T-helper 9 cell (primary cell): ENCODE measurements at regions not wholly inside any gene's neighbourhood (a gene's known extent, or its start where the extent isn't known, plus 50 kb on each side); places are given as distances from the start of the nearest gene placed in this dataset.

ENCODE experiments used
- DNase-seq: peaks from one replicate; pipeline ENCODE4 v3.0.0-alpha.2; 2020

- DNase-seq = no peak
These were observed 523.1 kb upstream of the ID2 start for GRCh38 chr2:8158711-8159110.

DNA sequence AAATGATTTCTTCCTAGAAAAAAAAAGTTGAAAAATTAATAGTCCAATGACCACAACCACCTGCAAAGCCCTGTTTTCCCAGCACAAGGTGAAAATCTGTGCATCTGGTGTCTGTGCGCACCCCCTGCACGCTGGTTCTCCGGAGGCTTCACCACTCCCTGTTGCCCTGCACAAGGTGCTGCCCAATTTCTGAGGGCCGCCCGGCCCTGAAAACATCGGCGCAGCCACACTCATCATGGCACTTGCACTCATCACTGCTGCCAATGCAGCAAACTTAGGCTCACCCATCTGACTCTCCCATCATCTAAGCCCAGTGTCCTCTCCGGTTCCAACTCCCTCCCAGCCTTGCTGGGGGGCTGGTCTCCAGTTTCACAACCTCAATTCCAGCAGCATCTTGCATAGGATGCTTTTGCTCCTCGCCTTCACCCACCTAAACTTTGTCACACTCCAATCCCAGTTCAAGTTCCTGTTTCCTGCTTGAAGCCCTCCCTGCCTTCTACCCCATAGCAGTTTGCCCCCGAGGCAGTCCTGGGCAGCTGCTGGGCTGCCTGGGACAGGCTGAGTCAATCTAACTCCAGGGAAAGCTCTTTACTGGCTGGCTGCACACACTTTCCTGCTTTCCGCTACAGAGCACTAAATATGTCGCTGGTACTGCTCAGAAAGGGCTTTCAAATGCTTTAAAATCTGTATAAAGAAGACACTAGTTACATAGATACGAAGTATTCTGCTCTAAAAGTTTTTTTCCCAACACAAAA, 522.5 kb upstream of the ID2 start:
- no peak for DNase-seq

GRCh38 chr2:8159966-8160603, 521.8 kb upstream of the ID2 start:
- no peak for DNase-seq

DNA sequence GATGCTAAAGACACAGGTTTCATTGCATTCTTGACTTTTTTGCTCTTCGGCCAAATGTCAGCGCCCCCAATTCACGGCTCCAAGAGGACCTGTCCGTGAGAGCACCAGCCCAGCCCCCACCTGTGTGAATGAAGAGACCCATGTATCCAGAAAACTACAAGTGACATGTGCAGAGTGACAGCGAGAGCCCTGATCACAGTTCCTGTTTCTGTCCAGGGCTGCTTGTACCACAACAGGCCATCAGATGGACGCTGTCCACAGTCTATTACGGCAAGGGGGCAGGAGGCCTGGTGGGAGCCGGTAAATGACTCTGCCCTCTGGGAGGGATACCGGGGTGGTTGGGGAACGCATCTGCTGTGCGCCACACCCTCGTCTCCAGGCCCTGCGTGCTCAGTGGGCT, 520.9 kb upstream of the ID2 start:
- no peak for DNase-seq

GRCh38 chr2:8162552-8162951, 519.3 kb upstream of the ID2 start:
- DNase-seq = no peak

GRCh38 chr2:8165550-8165949, 516.3 kb upstream of the ID2 start:
- no peak for DNase-seq

DNA sequence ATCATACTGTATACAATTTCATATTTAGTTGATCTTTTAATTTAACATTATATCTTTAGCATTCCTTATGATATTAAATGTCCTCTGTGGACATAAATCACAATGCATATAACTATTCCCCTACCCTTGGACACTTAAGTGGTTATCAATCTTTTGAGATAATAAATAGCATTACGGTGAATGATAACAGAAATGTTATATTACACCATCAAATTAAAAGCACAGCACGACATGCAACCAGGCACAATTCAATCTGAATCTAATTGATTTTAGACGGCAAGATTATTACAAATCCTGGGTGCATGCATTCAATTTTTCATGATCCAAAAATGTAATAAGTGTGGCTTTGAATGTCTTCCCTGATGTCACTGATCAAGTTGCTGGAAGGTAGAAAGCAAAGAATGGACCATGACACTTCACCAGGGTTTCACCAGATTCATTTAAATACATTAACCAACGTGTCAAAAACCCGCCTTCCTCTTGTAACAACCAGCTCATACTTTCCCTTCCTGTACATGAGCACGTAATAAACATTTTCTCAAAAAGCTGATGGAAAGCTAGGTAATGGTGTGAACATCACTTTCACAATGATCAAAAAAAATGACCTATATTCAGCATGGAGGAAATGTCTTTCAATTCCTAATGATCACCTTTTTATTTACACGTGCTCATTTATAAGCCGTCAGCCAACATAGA, 513.7 kb upstream of the ID2 start:
- no peak for DNase-seq

- DNase-seq = no peak
These were observed 512.9 kb upstream of the ID2 start for GRCh38 chr2:8168876-8169424.

- no peak for DNase-seq
These were observed 512.4 kb upstream of the ID2 start for GRCh38 chr2:8169443-8169842.

- no peak for DNase-seq
These were observed 511.1 kb upstream of the ID2 start for GRCh38 chr2:8170552-8171327.

DNA sequence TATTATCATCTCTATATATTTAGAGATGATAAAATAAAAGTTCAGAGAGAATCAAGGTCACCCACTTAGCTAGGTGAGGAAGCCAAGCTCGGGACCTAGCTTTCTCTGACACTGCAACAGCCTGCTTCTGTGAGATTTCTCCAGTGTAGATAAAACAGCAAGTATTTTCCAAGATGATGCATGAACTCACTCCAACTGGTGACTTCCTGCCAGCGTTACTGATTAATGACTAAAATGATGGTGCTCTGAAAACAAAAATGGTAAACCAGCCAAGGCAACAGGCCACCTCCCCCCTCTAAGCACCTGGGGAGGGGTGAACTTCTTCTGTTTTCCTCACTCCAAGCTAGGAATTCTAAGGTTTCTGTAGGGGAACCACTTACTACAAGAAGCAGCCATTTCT, 510.2 kb upstream of the ID2 start:
- no peak for DNase-seq

- DNase-seq = no peak
These were observed 509.2 kb upstream of the ID2 start for GRCh38 chr2:8172661-8173060.

DNA sequence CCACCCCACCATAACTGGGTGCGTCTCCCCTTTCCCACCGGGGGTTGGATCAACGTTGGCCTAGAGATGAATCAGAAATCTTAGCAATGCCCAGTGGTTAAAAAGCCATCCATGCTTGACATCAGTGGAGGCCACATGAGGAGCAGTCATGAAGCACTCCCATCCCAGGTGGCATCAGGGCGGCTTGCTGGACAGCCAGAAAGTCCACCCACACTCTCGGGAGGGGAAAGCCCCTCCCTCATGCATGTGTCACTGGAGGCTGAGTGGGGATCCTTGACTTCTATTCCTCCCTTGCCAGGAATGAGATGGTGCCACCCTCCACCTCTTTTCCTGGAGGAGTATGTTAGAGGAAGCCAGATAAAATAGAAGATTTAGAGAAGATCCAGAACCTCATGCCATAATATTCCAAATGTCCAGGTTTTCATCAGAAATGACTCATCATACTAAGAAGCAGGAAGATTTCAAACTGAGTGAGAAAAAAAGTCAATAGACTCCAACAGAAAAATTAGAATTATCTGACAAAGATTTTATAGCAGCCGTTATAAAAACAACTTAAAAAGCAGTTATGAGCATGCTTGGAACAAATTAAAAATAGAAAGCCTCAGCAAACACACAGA, 507.1 kb upstream of the ID2 start:
- no peak for DNase-seq

DNA sequence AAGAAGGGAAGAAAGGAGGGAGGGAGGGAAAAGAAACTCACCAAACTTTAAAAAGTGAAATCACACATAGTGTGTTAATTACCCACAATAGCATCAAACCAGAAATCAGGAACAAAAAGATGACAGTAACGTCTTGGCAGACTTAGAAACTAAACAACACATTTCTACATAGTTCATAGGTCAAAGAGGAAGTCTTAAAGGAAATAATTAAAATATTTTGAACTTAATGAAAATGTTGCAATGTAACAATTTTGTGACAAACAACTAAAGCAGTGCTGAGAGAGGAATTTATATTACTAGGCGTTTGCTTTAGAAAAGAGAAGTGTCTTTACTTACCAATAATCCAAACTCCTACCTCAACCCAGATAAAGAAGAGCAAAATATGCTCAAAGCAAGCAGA, 505.0 kb upstream of the ID2 start:
- DNase-seq = no peak

DNA sequence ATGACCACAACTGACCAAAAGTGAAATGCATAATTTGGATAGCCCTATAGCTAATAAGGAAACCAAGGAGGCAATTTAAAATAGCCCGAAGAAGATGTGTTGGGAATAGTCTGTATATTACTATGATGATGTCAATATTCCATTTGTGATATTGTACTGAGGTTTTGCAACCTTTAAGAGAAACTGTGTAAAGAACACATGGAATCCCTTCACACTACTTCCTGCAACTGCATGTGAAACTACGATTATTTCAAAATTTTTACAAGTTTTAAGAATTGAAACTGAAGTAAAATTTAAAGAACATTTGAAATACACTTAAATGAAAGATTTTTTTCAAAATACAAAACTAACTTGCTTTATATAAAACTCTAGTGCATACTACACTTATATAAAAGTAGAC, 504.3 kb upstream of the ID2 start:
- no peak for DNase-seq

DNA sequence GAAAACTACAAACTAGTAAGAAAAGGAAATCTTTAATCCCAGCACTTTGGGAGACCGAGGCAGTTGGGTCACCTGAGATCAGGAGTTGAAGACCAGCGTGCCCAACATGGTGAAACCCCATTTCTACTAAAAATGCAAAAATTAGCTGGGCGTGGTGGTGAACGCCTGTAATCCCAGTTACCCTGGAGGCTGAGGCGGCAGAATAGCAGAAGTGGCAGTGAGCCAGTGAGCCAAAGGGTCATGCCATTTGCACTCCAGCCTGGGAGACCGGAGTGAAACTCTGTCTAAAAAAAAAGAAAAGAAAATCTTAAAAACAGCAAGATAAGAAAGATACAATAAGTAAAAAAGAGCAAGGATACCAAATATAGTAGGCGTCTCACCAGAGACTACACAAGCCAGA, 502.9 kb upstream of the ID2 start:
- no peak for DNase-seq

DNA sequence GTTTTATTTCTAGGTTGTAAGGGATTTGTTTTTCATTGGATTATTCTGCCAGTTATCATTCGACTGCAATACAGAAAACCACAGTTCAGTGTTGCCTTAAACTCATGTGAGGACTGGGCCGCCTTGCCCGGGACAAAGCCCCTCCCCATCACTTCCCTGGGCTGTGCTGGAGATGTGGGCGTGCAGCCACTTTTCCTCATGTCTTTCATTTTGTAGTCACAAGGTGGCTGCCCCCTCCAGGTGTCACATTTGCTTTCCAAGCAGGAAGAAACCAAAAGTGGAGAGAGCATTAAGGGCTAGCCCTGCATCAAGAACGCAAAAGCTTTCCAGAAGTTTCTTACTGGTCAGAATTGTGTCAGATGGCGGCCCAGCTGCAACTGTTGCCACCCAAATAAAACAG, 492.5 kb upstream of the ID2 start:
- no peak for DNase-seq

GRCh38 chr2:8190279-8190678, 491.6 kb upstream of the ID2 start:
- no peak for DNase-seq

GRCh38 chr2:8191427-8191826, 490.4 kb upstream of the ID2 start:
- DNase-seq = no peak

- no peak for DNase-seq
These were observed 488.7 kb upstream of the ID2 start for GRCh38 chr2:8193146-8193545.

DNA sequence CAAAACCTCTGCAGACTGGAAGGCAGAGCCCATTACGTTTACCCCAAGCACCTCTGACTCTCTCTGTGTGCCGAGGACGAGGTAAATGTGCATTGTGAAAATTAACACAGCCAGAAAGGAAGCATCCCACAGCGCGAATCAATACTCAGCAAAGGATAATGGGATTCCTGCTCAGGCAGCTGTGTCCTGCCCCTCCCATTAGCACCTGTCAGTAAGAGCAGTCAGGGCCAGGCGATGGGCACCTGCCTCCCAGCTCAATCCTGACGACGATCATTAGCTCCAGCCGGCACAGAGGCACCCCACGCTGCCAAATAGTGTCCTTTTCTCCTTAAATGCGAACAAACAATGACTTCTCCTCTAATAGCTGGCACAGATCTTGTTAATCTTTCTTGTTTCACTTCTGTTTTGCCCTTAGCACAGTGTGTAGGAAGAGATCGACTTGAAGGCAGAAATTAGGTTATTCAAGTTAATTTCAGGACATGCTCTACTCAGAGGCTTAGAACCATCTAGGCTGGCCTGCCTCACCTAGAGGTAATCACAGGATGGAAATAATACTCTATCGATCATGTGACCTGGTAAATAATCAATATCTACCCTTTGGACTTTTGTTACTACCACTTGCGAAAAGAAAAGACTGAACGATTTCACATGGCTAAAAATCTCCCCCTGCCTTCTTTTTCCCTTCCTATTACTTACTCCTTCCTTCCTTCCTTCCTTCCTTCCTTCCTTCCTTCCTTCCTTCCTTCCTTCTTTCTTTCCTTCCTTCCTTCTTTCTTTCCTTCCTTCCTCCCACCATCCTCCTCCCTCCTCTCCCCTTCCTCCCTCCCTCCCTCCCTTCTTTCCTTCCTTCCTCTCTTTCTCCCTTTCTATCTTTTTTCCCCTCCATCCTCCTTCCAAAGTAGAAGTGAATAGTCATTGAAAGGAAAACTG, 487.9 kb upstream of the ID2 start:
- no peak for DNase-seq

GRCh38 chr2:8195784-8196183, 486.1 kb upstream of the ID2 start:
- DNase-seq = no peak
